GM23248 (cell line): ENCODE measurements at regions not wholly inside any gene's neighbourhood (a gene's known extent, or its start where the extent isn't known, plus 50 kb on each side); places are given as distances from the start of the nearest gene placed in this dataset.

Source experiments
- EZH2 ChIP-seq: fragments of 200-600 bp; sonication (generic); IDR thresholded peaks from 2 replicates; pipeline ENCODE4 v1.6.1; 2018; ENCODE audit warnings: antibody characterized with exemption, mild to moderate bottlenecking; ENCODE audit not compliant: insufficient read depth, poor library complexity, severe bottlenecking
- EZH2phosphoT487 ChIP-seq: fragments of 200-600 bp; sonication (generic); IDR thresholded peaks from 2 replicates; pipeline ENCODE4 v1.6.1; 2018; ENCODE audit warnings: antibody characterized with exemption, moderate library complexity, mild to moderate bottlenecking, low read depth; ENCODE audit not compliant: insufficient read depth

DNA sequence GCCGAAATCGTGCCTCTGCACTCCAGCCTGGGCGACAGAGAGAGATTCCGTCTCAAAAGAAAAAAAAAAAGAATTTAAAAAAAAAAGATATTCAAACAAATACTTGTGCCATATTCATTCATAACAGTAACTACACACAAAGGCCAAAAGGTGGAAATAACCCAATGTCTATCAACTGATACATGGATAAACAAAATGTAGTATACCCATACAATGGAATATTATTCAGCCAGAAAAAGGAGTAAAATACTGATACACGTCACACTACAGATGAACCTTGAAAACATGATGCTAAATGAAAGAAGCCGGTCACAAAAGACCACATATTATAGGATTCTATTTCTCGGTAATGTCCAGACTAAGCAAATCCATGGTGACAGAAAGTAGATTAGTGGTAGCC is 109.4 kb upstream of the SOD1 start:
- no peak for TF ChIP-seq EZH2phosphoT487
- TF ChIP-seq EZH2 = no peak
